CD14-positive monocyte (primary cell): ENCODE measurements at regions not wholly inside any gene's neighbourhood (a gene's known extent, or its start where the extent isn't known, plus 50 kb on each side); places are given as distances from the start of the nearest gene placed in this dataset.

Experiments
- DNase-seq, 3 donors: peaks; one replicate each; pipeline ENCODE4 v3.0.0-alpha.2; 2011 to 2022
- H2AFZ ChIP-seq: 2 replicates; pipeline ENCODE4 v1.6.0; 2012; ENCODE audit warnings: mild to moderate bottlenecking, low read depth, low read length, inconsistent platforms; ENCODE audit not compliant: insufficient read depth, poor library complexity, severe bottlenecking
- H3K27ac ChIP-seq, 2 donors: 1 replicate in 1 of 2; 2 replicates in 1 of 2; pipeline ENCODE4 v1.5.1; 2012 to 2013; ENCODE audit warnings: low read length in 2 of 2, control low read depth in 1 of 2, inconsistent platforms in 1 of 2, low read depth in 1 of 2, mild to moderate bottlenecking in 1 of 2
- H3K27me3 ChIP-seq, 2 donors: one replicate each; pipeline versions ENCODE4 v1.6.0 to v1.6.1; 2011 to 2013; ENCODE audit warnings: low read length in 2 of 2; ENCODE audit not compliant: control insufficient read depth in 2 of 2, insufficient read depth in 2 of 2
- H3K36me3 ChIP-seq, 2 donors: replicated peaks in 1 of 2; 1 replicate in 1 of 2; 2 replicates in 1 of 2; pipeline versions ENCODE4 v1.5.1 to v1.6.1; 2012 to 2013; ENCODE audit warnings: low read length in 2 of 2, control low read depth in 1 of 2, inconsistent platforms in 1 of 2, mild to moderate bottlenecking in 1 of 2; ENCODE audit not compliant: insufficient read depth in 2 of 2, control insufficient read depth in 1 of 2
- H3K4me1 ChIP-seq, 2 donors: 1 replicate in 1 of 2; 2 replicates in 1 of 2; pipeline versions ENCODE4 v1.5.1 to v1.6.1; 2012 to 2013; ENCODE audit warnings: low read length in 2 of 2, control low read depth in 1 of 2, inconsistent platforms in 1 of 2, mild to moderate bottlenecking in 1 of 2, moderate library complexity in 1 of 2; ENCODE audit not compliant: insufficient read depth in 2 of 2, control insufficient read depth in 1 of 2
- H3K4me2 ChIP-seq: replicated peaks from 2 replicates; pipeline ENCODE3; 2012; ENCODE audit warnings: low read length, moderate library complexity, mild to moderate bottlenecking; ENCODE audit not compliant: poor library complexity, severe bottlenecking; ENCODE audit errors: extremely low read depth
- H3K4me3 ChIP-seq, 3 experiments: fragments of 200-600 bp in 1 of 3; sonication (generic) in 1 of 3; replicated peaks in 1 of 3; 1 replicate in 2 of 3; 2 replicates in 1 of 3; pipeline ENCODE4 v1.5.1; 2011 to 2013; ENCODE audit warnings: low read length in 3 of 3, mild to moderate bottlenecking in 3 of 3, control low read depth in 2 of 3, low read depth in 2 of 3, inconsistent platforms in 1 of 3, moderate library complexity in 1 of 3
- H3K79me2 ChIP-seq: 2 replicates; pipeline ENCODE4 v1.6.0; 2012; ENCODE audit warnings: mild to moderate bottlenecking, control low read depth, inconsistent platforms, low read length, moderate library complexity; ENCODE audit not compliant: insufficient read depth
- H3K9ac ChIP-seq: 2 replicates; pipeline ENCODE4 v1.6.0; 2017; ENCODE audit warnings: low read length, mild to moderate bottlenecking; ENCODE audit not compliant: insufficient read depth, poor library complexity, severe bottlenecking
- H3K9me3 ChIP-seq, 2 donors: replicated peaks in 1 of 2; 1 replicate in 1 of 2; 2 replicates in 1 of 2; pipeline versions ENCODE4 v1.5.1 to v1.6.1; 2012 to 2013; ENCODE audit warnings: low read length in 2 of 2, control low read depth in 1 of 2; ENCODE audit not compliant: control insufficient read depth in 1 of 2, insufficient read depth in 1 of 2
- H4K20me1 ChIP-seq: 2 replicates; pipeline ENCODE4 v1.6.0; 2012; ENCODE audit warnings: mild to moderate bottlenecking, low read length, control low read depth, moderate library complexity; ENCODE audit not compliant: insufficient read depth
- H3K27ac Mint-ChIP-seq, 7 donors: one replicate each; pipeline ENCODE4 v1.8.0; 2020; ENCODE audit warnings: mild to moderate bottlenecking in 7 of 7, mixed read lengths in 7 of 7, moderate library complexity in 6 of 7, inconsistent platforms in 2 of 7
- H3K27me3 Mint-ChIP-seq, 3 donors: one replicate each; pipeline ENCODE4 v1.8.0; 2021 to 2022; ENCODE audit warnings: low read depth in 3 of 3, mild to moderate bottlenecking in 3 of 3, mixed read lengths in 3 of 3, moderate library complexity in 3 of 3, inconsistent platforms in 1 of 3
- H3K36me3 Mint-ChIP-seq, 2 donors: one replicate each; pipeline ENCODE4 v1.8.0; 2020; ENCODE audit warnings: mixed read lengths in 2 of 2, inconsistent platforms in 1 of 2, mild to moderate bottlenecking in 1 of 2
- H3K4me1 Mint-ChIP-seq: one replicate; pipeline ENCODE4 v1.8.0; 2020; ENCODE audit warnings: mild to moderate bottlenecking, mixed read lengths
- H3K4me3 Mint-ChIP-seq, 2 donors: one replicate each; pipeline ENCODE4 v1.8.0; 2020; ENCODE audit warnings: mild to moderate bottlenecking in 2 of 2, mixed read lengths in 2 of 2, moderate library complexity in 1 of 2
- H3K9me3 Mint-ChIP-seq, 7 donors: one replicate each; pipeline ENCODE4 v1.8.0; 2020 to 2022; ENCODE audit warnings: mixed read lengths in 7 of 7, mild to moderate bottlenecking in 6 of 7, moderate library complexity in 6 of 7, inconsistent platforms in 2 of 7
- WGBS: methylation state at CpG from one replicate; pipeline ENCODE4 v1.1.5; 2013; ENCODE audit warnings: missing lambda C conversion rate; ENCODE audit not compliant: insufficient coverage; 5-methylcytosine and 5-hydroxymethylcytosine counted together
- intact Hi-C, 2 donors: fragments of 100-400 bp; cut with micrococcal nuclease; formaldehyde crosslinking; loops; one replicate each; pipeline versions ENCODE4 v1.15.0 to v1.15.1; 2023
- TF ChIP-seq, protein P1 (sequence below): fragments of 200-600 bp; IDR thresholded peaks from one replicate; pipeline ENCODE4 v1.8.0; 2022; ENCODE audit warnings: antibody characterized with exemption, mild to moderate bottlenecking

DNA sequence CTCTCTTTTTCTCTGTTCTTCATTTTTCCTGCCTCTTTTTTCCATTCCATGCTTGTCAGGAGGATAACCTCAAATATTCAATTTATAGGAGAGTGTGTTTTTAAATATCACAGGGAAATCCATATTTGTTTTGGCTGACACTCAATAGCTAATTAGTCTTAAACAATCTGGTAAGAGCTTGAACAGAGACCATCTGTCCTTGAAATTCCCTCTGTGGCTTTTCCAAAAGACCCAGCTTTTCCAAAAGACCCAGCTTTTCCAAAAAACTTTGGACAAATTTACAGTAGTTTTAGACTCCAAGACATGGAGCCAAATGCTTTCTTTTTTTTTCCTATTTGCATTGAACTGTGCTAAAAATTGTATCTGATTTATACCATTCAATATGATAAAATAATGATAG, 127.4 kb upstream of the FAM83B start:
- H4K20me1 ChIP-seq, result no peaks in the 10 kb centered on the region
- H3K9me3 ChIP-seq, result no peaks in the 10 kb centered on the region
- no peaks in the 10 kb centered on the region for H3K9me3 Mint-ChIP-seq
- H3K4me3 ChIP-seq, result no peak overlapping the region
- H3K36me3 ChIP-seq, result no peaks in the 10 kb centered on the region
- no peaks in the 10 kb centered on the region for H3K27me3 Mint-ChIP-seq
- H3K27ac ChIP-seq, result no peak overlapping the region
- no peaks in the 10 kb centered on the region for H3K27me3 ChIP-seq
- no peaks in the 10 kb centered on the region for H3K79me2 ChIP-seq
- TF ChIP-seq, protein P1, sequence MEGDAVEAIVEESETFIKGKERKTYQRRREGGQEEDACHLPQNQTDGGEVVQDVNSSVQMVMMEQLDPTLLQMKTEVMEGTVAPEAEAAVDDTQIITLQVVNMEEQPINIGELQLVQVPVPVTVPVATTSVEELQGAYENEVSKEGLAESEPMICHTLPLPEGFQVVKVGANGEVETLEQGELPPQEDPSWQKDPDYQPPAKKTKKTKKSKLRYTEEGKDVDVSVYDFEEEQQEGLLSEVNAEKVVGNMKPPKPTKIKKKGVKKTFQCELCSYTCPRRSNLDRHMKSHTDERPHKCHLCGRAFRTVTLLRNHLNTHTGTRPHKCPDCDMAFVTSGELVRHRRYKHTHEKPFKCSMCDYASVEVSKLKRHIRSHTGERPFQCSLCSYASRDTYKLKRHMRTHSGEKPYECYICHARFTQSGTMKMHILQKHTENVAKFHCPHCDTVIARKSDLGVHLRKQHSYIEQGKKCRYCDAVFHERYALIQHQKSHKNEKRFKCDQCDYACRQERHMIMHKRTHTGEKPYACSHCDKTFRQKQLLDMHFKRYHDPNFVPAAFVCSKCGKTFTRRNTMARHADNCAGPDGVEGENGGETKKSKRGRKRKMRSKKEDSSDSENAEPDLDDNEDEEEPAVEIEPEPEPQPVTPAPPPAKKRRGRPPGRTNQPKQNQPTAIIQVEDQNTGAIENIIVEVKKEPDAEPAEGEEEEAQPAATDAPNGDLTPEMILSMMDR, result no peak
- H3K4me1 Mint-ChIP-seq, result no peaks in the 10 kb centered on the region
- H3K4me2 ChIP-seq, result no peak overlapping the region
- DNase-seq, result no peak
- H3K4me1 ChIP-seq, result no peaks in the 10 kb centered on the region
- H3K27ac Mint-ChIP-seq, result no peak overlapping the region
- H3K9ac ChIP-seq, result no peak overlapping the region
- no peak overlapping the region for H2AFZ ChIP-seq
- intact Hi-C loops, result loop anchor here in 1 of 2 donors (5.0 kb wide), 1 partner anchor 348 kb away; no protein-coding TSS in a partner anchor
- H3K4me3 Mint-ChIP-seq, result no peak overlapping the region
- no peaks in the 10 kb centered on the region for H3K36me3 Mint-ChIP-seq

DNA sequence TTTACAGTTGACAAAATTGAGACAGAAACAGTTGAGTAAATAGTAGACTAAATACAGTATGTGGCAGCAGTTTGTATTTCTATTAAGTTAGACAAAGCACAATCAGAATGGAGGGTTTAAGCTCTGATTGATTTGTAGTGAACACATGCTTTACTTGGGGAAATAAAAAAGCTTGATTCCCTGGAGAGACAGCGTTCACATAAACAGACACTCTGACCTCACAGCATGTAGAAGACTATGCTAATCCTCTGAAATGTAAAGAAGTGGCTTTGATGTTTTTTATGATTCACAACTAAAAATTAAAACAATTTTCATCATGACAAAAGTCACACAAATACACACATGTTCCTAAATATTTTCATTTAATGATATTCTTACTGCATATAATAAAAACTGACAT, 126.9 kb upstream of the FAM83B start:
- no CpG with 5 or more reads among the region's 1 CpG for WGBS
- TF ChIP-seq, protein P1, result no peak

More for the DNA sequence above, 126.9 kb upstream of the FAM83B start:
- H3K79me2 ChIP-seq, result no peaks in the 10 kb centered on the region
- no peak overlapping the region for H3K27ac Mint-ChIP-seq
- no peaks in the 10 kb centered on the region for H3K27me3 Mint-ChIP-seq
- no peaks in the 10 kb centered on the region for H3K36me3 Mint-ChIP-seq
- intact Hi-C loops, result loop anchor here in 1 of 2 donors (5.0 kb wide), 1 partner anchor 348 kb away; no protein-coding TSS in a partner anchor
- no peak overlapping the region for H3K4me2 ChIP-seq
- H3K36me3 ChIP-seq, result no peaks in the 10 kb centered on the region
- H3K27me3 ChIP-seq, result no peaks in the 10 kb centered on the region
- no peaks in the 10 kb centered on the region for H3K4me1 Mint-ChIP-seq
- no peak overlapping the region for H3K4me3 ChIP-seq
- H3K9me3 ChIP-seq, result no peaks in the 10 kb centered on the region
- H3K4me1 ChIP-seq, result no peaks in the 10 kb centered on the region
- H3K9ac ChIP-seq, result no peak overlapping the region
- no peak overlapping the region for H3K4me3 Mint-ChIP-seq
- no peak for DNase-seq
- H2AFZ ChIP-seq, result no peak overlapping the region
- H4K20me1 ChIP-seq, result no peaks in the 10 kb centered on the region
- H3K9me3 Mint-ChIP-seq, result no peaks in the 10 kb centered on the region
- no peak overlapping the region for H3K27ac ChIP-seq
